ENCODE measurements at regions not wholly inside any gene's neighbourhood (a gene's known extent, or its start where the extent isn't known, plus 50 kb on each side); places are given as distances from the start of the nearest gene placed in this dataset.
A peak's percentile ranks its signal among the peaks of the same experiment; 100 is the strongest.
"Not testable (repeated sequence)": the region's sequence is repeated elsewhere in the genome, so short reads cannot be mapped to it uniquely, and the experiment has no call there.

GRCh38 chrY:6685783-6686389 lies 224.6 kb upstream of the TBL1Y start:
- DNase-seq (ENCODE audit: insufficient read length, low spot score); FAIRE-seq: not testable (repeated sequence)

- not testable (repeated sequence) for DNase-seq (ENCODE audit: insufficient read length, low spot score); FAIRE-seq
Observed at GRCh38 chrY:6701558-6702161, 208.8 kb upstream of the TBL1Y start.

- FAIRE-seq; DNase-seq (ENCODE audit: insufficient read length, low spot score): not testable (repeated sequence)
Observed at GRCh38 chrY:6721443-6721842, 189.1 kb upstream of the TBL1Y start.

GRCh38 chrY:6747210-6747609 lies 163.3 kb upstream of the TBL1Y start:
- not testable (repeated sequence) for DNase-seq (ENCODE audit: insufficient read length, low spot score)
- peak; percentile 33 for FAIRE-seq

- TF ChIP-seq POLR2AphosphoS5 (IDR thresholded peaks at IDR 0.05; ENCODE audit: low read depth, low read length) (no peak), SPI1 (IDR thresholded peaks at IDR 0.05; ENCODE audit: low read depth, low read length) (no peak), POLR2A (IDR thresholded peaks at IDR 0.05; ENCODE audit: low read depth, low read length) (no peak), PAX5 (IDR thresholded peaks at IDR 0.05; ENCODE audit: insufficient read depth, low read length, severe bottlenecking) (no peak), TAF1 (IDR thresholded peaks at IDR 0.05; ENCODE audit: low read depth, low read length) (no peak), POU2F2 (IDR thresholded peaks at IDR 0.05; ENCODE audit: low read depth, low read length) (no peak)
- FAIRE-seq (no peak), DNase-seq (ENCODE audit: insufficient read length, low spot score) (no peak)
Observed at GRCh38 chrY:6782334-6782733, 128.2 kb upstream of the TBL1Y start.

- TF ChIP-seq SPI1 (IDR thresholded peaks at IDR 0.05; ENCODE audit: low read depth, low read length), result no peak
- no peak for TF ChIP-seq PAX5 (IDR thresholded peaks at IDR 0.05; ENCODE audit: insufficient read depth, low read length, severe bottlenecking)
- no peak for TF ChIP-seq POLR2AphosphoS5 (IDR thresholded peaks at IDR 0.05; ENCODE audit: low read depth, low read length)
- no peak for TF ChIP-seq POU2F2 (IDR thresholded peaks at IDR 0.05; ENCODE audit: low read depth, low read length)
- TF ChIP-seq POLR2A (IDR thresholded peaks at IDR 0.05; ENCODE audit: low read depth, low read length), result no peak
- no peak for TF ChIP-seq TAF1 (IDR thresholded peaks at IDR 0.05; ENCODE audit: low read depth, low read length)
- no peak for FAIRE-seq
Observed at GRCh38 chrY:6786960-6787359, 123.5 kb upstream of the TBL1Y start.

GRCh38 chrY:6811633-6812032 lies 98.9 kb upstream of the TBL1Y start:
- FAIRE-seq (no peak), DNase-seq (ENCODE audit: insufficient read length, low spot score) (no peak)
- no peak for TF ChIP-seq POLR2A (IDR thresholded peaks at IDR 0.05; ENCODE audit: low read depth, low read length)

More at GRCh38 chrY:6786960-6787359, 123.5 kb upstream of the TBL1Y start:
- DNase-seq (ENCODE audit: insufficient read length, low spot score), result no peak
